ENCODE measurements at regions not wholly inside any gene's neighbourhood (a gene's known extent, or its start where the extent isn't known, plus 50 kb on each side); places are given as distances from the start of the nearest gene placed in this dataset.

- TF ChIP-seq CTCF (conservative IDR thresholded peaks at IDR 0.05) (no peak), ZFX (IDR thresholded peaks at IDR 0.05) (no peak)
Measured at GRCh38 chr5:100004969-100005368, 530.2 kb upstream of the FAM174A start.

Measured in C4-2B (cell line).